ENCODE measurements at regions not wholly inside any gene's neighbourhood (a gene's known extent, or its start where the extent isn't known, plus 50 kb on each side); places are given as distances from the start of the nearest gene placed in this dataset.
"Not testable (repeated sequence)": the region's sequence is repeated elsewhere in the genome, so short reads cannot be mapped to it uniquely, and the experiment has no call there.

- ChIA-PET CTCF (no interaction called here), POLR2A (no interaction called here)
- H3K4me3 ChIP-seq (ENCODE audit: low read depth, low read length): no peak overlapping the region
- no peak for TF ChIP-seq CTCF (IDR thresholded peaks at IDR 0.05; ENCODE audit: insufficient read depth, low read length, missing control alignments)
- no peak for DNase-seq (ENCODE audit: low read depth, low spot score)
These were observed 159.1 kb downstream of the THBS2 start for GRCh38 chr6:169094552-169094950.

GRCh38 chr6:169093770-169094551, 159.7 kb downstream of the THBS2 start:
- TF ChIP-seq CTCF (IDR thresholded peaks at IDR 0.05; ENCODE audit: insufficient read depth, low read length, missing control alignments): no peak
- POLR2A ChIA-PET: no interaction called here
- CTCF ChIA-PET: no interaction called here
- no peak for DNase-seq (ENCODE audit: low read depth, low spot score)
- H3K4me3 ChIP-seq (ENCODE audit: low read depth, low read length): no peak overlapping the region

- TF ChIP-seq CTCF (IDR thresholded peaks at IDR 0.05; ENCODE audit: insufficient read depth, low read length, missing control alignments): no peak
- CTCF ChIA-PET: interaction anchor here (0.8 kb wide), 1 partner anchor 8 kb away, joined by 3 read pairs; no protein-coding TSS in a partner anchor
- H3K4me3 ChIP-seq (ENCODE audit: low read depth, low read length): no peak overlapping the region
- no peak for DNase-seq (ENCODE audit: low read depth, low spot score)
- POLR2A ChIA-PET: no interaction called here
These were observed 160.5 kb downstream of the THBS2 start for GRCh38 chr6:169093066-169093723.

GRCh38 chr6:169092375-169092774, 161.3 kb downstream of the THBS2 start:
- CTCF ChIA-PET: interaction anchor here (0.8 kb wide), 1 partner anchor 9 kb away, joined by 3 read pairs; no protein-coding TSS in a partner anchor
- POLR2A ChIA-PET: interaction anchor here (0.8 kb wide), 1 partner anchor 140 kb away, joined by 3 read pairs; no protein-coding TSS in a partner anchor
- DNase-seq (ENCODE audit: low read depth, low spot score): no peak

GRCh38 chr6:169090514-169091127, 163.0 kb downstream of the THBS2 start:
- H3K4me3 ChIP-seq (ENCODE audit: low read depth, low read length); DNase-seq (ENCODE audit: low read depth, low spot score); POLR2A ChIA-PET: not testable (repeated sequence)
- CTCF ChIA-PET: interaction anchor here (0.7 kb wide), 1 partner anchor 294 kb away, joined by 3 read pairs; no protein-coding TSS in a partner anchor

More at GRCh38 chr6:169092375-169092774, 161.3 kb downstream of the THBS2 start:
- no peak for TF ChIP-seq CTCF (IDR thresholded peaks at IDR 0.05; ENCODE audit: insufficient read depth, low read length, missing control alignments)
- no peak overlapping the region for H3K4me3 ChIP-seq (ENCODE audit: low read depth, low read length)

GRCh38 chr6:169088762-169089161, 164.9 kb downstream of the THBS2 start:
- DNase-seq (ENCODE audit: low read depth, low spot score): no peak
- no peak for TF ChIP-seq CTCF (IDR thresholded peaks at IDR 0.05; ENCODE audit: insufficient read depth, low read length, missing control alignments)
- ChIA-PET CTCF (interaction anchor here (1.4 kb wide), 1 partner anchor 124 kb away, joined by 4 read pairs; no protein-coding TSS in a partner anchor), POLR2A (interaction anchor here (0.9 kb wide), 1 partner anchor 12 kb away, joined by 3 read pairs; no protein-coding TSS in a partner anchor)
- no peak overlapping the region for H3K4me3 ChIP-seq (ENCODE audit: low read depth, low read length)

All from AG04449 (cell line).